ENCODE measurements at regions not wholly inside any gene's neighbourhood (a gene's known extent, or its start where the extent isn't known, plus 50 kb on each side); places are given as distances from the start of the nearest gene placed in this dataset.

DNA sequence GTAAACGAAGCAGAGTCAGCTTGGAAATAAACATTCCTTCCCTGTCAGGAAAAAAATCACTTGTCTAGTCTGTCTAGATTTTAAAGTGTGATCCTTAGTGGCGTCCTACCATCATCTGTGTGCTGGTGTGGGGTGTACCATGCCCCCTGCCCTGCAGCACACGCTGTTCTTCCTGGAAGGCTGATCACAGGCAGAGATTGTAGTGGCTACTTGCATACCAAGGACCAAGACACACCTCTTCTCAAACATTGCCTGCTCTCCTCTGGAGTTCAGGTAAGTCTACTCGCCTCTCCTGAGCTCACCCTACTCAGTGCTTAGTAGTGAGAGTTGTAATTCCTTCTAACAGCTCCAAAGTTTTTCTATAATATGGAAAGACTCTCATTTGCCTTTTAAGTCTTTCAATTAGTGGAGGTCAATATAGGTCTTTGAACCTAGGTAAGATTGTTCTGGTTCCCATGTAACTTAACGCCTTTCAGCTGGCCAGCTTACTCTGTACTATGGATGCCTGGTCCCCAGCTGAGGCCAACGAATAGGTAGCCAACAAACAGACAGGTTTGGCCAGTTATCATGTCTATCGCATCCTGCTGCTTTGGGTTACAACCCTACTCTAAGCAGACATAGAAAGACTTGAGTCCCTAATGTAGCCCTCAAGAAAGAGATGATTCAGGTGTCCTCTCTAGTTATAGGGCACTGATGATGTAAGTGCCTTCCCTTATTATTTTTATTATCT lies 55.4 kb downstream of the XCL1 start:
- no peak for DNase-seq
- Mint-ChIP-seq H3K27ac (no peak overlapping the region), H3K27me3 (peaks cover 3% of the 10 kb centered on the region), H3K9me3 (no peaks in the 10 kb centered on the region), H3K4me3 (no peak overlapping the region), H3K4me1 (no peaks in the 10 kb centered on the region), H3K36me3 (no peaks in the 10 kb centered on the region)
- CTCF ChIA-PET = no interaction called here

DNA sequence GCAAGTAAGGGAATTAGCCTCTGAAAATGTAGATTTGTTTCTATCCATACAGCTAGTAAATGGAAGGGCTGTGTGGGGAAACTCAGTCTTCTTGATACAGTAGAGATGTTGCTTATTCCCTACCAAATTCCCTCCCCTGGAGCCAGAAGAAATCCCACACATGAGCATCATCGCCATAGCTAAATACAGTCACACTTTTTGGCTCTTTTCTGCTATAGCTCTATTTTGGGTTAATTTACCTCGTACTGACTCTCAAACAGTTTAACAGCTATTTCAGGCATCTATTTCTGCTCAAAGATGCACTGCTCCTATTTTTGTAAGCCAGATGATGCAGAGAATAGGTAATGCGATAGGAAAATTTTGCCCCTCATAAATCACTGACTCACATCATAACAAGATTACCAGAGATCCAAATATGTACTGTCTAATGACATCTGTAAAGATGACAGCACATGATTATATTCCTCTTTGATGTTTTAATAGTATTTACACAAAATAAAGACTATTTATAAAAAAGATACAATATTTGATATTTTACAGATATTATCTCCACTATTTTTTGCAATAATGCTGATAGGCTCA lies 58.6 kb downstream of the XCL1 start:
- CTCF ChIA-PET = interaction anchor here (0.8 kb wide), 1 partner anchor 726 kb away, joined by 3 read pairs; no protein-coding TSS in a partner anchor
- Mint-ChIP-seq H3K4me3 (no peak overlapping the region), H3K27ac (no peak overlapping the region), H3K4me1 (no peaks in the 10 kb centered on the region), H3K27me3 (peaks cover 7% of the 10 kb centered on the region), H3K9me3 (no peaks in the 10 kb centered on the region), H3K36me3 (no peaks in the 10 kb centered on the region)
- no peak for DNase-seq

DNA sequence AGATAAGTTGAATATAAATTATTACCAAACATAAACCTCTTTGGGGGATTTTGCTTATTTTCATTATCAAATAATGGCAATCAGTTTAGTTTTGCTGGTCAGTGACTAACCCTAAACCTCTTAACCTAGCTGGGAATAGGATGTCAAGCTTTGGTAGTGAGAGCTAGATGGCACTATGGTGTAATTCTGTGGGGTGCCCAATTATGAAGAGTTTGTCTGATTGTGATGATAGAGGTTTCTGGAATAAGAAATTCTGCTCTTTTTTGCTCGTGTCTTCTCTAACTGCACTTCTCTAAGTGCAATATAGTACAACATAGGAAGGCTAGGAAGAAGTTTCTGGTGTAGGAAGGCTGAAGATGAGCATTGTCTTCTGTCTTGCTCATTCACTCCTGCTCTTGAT lies 59.8 kb downstream of the XCL1 start:
- no peaks in the 10 kb centered on the region for H3K36me3 Mint-ChIP-seq
- no peak overlapping the region for H3K4me3 Mint-ChIP-seq
- H3K27ac Mint-ChIP-seq = no peak overlapping the region
- H3K9me3 Mint-ChIP-seq = no peaks in the 10 kb centered on the region
- no peak for DNase-seq
- no peaks in the 10 kb centered on the region for H3K4me1 Mint-ChIP-seq
- peaks cover 7% of the 10 kb centered on the region for H3K27me3 Mint-ChIP-seq
- CTCF ChIA-PET = interaction anchor here (0.7 to 3.2 kb wide), 6 partner anchors 10 to 712 kb away, joined by 3 to 16 read pairs (median 6); no protein-coding TSS in a partner anchor

DNA sequence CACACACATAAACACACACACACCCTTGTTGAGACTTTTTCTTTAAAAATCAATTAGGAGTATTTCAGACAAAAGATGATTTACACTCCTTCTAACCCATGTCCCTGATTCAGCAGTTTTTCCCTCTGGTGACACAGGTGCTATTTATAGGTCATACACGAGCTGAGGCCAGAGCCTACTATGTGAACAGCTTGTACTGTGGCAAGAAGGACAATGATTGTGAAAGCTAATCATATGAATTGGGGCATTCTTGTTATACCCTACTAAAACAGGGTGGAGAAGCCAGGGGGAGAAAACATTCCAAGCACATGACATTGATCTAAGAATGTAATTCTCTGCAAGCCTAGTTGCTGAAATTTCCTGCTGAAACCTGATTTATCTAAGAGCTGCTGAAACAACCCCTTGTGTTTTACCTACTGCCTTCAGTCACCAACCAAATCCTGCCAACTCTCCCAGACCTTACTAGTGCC lies 60.3 kb downstream of the XCL1 start:
- CTCF ChIA-PET = interaction anchor here (0.6 to 3.2 kb wide), 6 partner anchors 10 to 711 kb away, joined by 3 to 16 read pairs (median 6); no protein-coding TSS in a partner anchor
- Mint-ChIP-seq H3K4me1 (no peaks in the 10 kb centered on the region), H3K4me3 (no peak overlapping the region), H3K9me3 (no peaks in the 10 kb centered on the region), H3K36me3 (no peaks in the 10 kb centered on the region), H3K27ac (no peak overlapping the region), H3K27me3 (peaks cover 9% of the 10 kb centered on the region)
- DNase-seq = no peak

DNA sequence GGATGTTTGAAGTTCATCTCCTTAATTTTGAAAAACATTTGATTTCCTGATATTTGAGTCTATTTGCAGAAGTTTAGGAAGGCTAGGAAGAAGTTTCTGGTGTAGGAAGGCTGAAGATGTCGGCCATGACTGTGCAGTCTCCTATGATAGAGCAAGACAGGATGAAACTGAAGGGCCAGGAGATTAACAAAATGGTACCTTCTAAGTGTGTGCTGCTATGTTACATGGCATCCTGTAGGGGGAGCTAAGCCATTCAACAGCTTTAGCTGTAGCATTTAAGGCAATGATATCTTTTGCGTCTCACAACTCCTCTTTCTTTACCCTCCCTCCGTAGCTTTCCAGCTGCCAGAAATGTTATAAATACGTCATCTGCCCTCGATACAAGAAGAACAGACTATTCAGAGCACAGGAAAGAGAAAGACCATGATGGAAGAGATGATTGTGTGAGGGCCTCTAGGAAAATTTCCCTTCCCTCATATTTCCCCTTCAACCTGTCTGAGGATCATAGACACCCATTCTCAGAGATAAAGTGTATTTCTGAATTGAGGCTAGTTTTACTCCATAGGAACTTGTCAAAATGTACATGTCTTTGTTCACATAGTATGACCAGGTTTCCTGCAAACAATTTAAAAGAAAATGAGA lies 61.1 kb downstream of the XCL1 start:
- Mint-ChIP-seq H3K27me3 (peaks cover 12% of the 10 kb centered on the region), H3K4me3 (no peak overlapping the region), H3K36me3 (no peaks in the 10 kb centered on the region), H3K4me1 (no peaks in the 10 kb centered on the region), H3K9me3 (no peaks in the 10 kb centered on the region), H3K27ac (no peak overlapping the region)
- DNase-seq = no peak
- CTCF ChIA-PET = interaction anchor here (0.6 to 3.2 kb wide), 10 partner anchors 10 to 779 kb away, joined by 3 to 16 read pairs (median 4); no protein-coding TSS in a partner anchor

DNA sequence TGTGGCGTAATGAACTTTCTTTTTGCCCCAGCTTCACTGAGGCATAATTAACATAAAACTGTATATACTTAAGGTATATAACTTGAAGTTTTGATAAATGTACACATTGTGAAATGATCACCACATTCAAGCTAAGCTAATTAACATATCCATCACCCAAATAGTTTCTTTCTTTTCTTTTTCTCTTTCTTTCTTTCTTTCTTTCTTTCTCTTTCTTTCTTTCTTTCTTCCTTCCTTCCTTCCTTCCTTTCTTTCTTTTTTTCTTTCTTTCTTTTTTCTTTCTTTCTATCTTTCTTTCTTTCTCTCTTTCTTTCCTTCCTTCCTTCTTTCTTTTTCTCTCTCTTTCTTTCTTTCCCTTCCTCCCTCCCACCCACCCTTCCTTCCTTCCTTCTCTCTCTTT lies 62.5 kb downstream of the XCL1 start:
- CTCF ChIA-PET = interaction anchor here (0.6 to 3.2 kb wide), 3 partner anchors 709 to 1219 kb away, joined by 3 to 16 read pairs (median 3); no protein-coding TSS in a partner anchor

DNA sequence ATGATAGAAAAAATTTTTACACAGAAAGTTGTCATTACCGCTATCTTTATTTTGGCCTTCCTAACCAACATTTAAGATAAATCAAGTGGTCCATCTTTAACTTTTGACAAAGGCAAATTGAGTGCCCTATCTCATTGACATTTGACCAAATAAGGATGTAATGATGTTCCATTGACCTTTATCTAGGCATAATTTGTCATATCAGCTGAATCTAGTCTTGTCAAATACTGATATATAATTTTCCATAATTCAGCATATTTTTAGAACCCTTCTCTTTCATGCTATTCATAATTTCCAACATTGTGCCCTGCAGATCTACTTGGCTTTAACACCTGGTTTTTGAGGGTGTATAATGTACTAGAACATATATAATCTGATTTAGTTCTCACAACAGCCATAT lies 63.8 kb downstream of the XCL1 start:
- DNase-seq = no peak
- Mint-ChIP-seq H3K4me1 (no peaks in the 10 kb centered on the region), H3K27me3 (peaks cover 15% of the 10 kb centered on the region), H3K36me3 (no peaks in the 10 kb centered on the region), H3K9me3 (no peaks in the 10 kb centered on the region), H3K4me3 (no peak overlapping the region), H3K27ac (no peak overlapping the region)
- CTCF ChIA-PET = no interaction called here

More for the DNA sequence above, 62.5 kb downstream of the XCL1 start:
- no peaks in the 10 kb centered on the region for H3K4me1 Mint-ChIP-seq
- H3K27me3 Mint-ChIP-seq = peaks cover 12% of the 10 kb centered on the region
- no peak overlapping the region for H3K4me3 Mint-ChIP-seq
- no peak overlapping the region for H3K27ac Mint-ChIP-seq
- DNase-seq = no peak
- H3K36me3 Mint-ChIP-seq = no peaks in the 10 kb centered on the region
- H3K9me3 Mint-ChIP-seq = no peaks in the 10 kb centered on the region

DNA sequence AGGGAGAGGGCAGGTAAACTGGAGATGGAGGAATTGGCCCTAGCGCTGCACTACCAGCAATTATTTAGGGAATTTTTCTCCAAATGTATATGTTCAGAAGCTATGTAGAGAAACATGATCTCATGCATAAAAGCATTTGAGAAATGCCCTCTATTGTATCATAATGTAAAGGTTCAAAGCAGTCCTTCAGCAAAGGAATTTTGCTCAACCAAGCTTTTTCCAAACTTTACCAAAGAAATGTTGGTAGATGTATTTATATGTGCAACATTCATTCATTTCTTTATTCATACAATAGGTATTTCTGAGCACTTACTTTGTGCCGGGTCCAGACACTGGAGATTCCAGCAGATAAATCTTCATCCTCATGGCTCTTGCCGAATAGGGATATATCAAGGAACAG lies 64.4 kb downstream of the XCL1 start:
- Mint-ChIP-seq H3K9me3 (no peaks in the 10 kb centered on the region), H3K4me3 (no peak overlapping the region)
- CTCF ChIA-PET = no interaction called here

DNA sequence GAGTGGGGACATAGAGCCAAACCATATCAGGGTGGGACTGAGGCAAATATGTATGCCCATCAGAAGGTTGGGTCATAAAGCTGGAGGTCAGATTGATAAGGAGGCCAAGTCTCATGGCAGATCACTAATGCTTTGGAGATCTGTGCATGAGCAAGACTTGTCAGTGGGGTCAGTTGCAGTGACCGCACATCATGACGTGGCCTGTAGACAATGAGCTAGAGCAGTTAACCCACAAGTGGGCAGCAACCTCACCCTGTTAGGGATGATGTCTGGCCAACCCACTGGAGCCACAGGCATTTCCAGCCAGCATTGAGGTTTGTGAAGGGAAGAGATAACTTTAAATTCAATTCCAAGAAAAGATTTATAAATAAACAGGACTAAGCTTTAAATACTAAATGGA lies 66.7 kb downstream of the XCL1 start:
- Mint-ChIP-seq H3K9me3 (no peaks in the 10 kb centered on the region), H3K27ac (no peak overlapping the region), H3K4me1 (no peaks in the 10 kb centered on the region), H3K27me3 (peaks cover 11% of the 10 kb centered on the region), H3K36me3 (no peaks in the 10 kb centered on the region), H3K4me3 (no peak overlapping the region)
- DNase-seq = no peak
- CTCF ChIA-PET = no interaction called here

More for the DNA sequence above, 64.4 kb downstream of the XCL1 start:
- Mint-ChIP-seq H3K36me3 (no peaks in the 10 kb centered on the region), H3K27me3 (peaks cover 15% of the 10 kb centered on the region), H3K27ac (no peak overlapping the region), H3K4me1 (no peaks in the 10 kb centered on the region)
- no peak for DNase-seq
